HG03354 (cell line): ENCODE measurements at regions not wholly inside any gene's neighbourhood (a gene's known extent, or its start where the extent isn't known, plus 50 kb on each side); places are given as distances from the start of the nearest gene placed in this dataset.
"Not testable (repeated sequence)": the region's sequence is repeated elsewhere in the genome, so short reads cannot be mapped to it uniquely, and the experiment has no call there.

Source experiments
- ATAC-seq: cut with Tn5 transposase; IDR thresholded peaks from one replicate; pipeline ENCODE4 v1.9.1; 2021; ENCODE audit warnings: mild to moderate bottlenecking; ENCODE audit not compliant: unreplicated experiment, poor library complexity, severe bottlenecking

- no peak for ATAC-seq
These were observed 823.0 kb downstream of the FAT4 start for GRCh38 chr4:126137782-126138170.

GRCh38 chr4:126144543-126145237, 829.9 kb downstream of the FAT4 start:
- ATAC-seq = no peak

DNA sequence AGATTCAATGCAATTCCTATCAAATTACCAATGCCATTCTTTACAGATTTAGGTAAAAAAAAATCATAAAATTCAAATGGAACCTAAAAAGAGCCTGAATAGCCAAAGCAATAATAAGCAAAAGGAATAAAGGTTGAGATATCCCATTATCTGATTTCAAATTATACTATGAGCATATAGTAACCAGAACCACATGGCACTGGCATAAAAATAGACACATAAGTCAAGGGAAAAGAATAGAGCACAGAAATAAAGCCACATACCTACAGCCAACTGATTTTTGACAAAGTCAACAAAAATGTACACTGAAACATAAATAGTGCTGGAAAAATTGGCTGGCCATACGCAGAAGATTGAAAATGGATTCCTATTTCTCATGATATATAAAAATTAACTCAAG, 853.7 kb downstream of the FAT4 start:
- no peak for ATAC-seq

DNA sequence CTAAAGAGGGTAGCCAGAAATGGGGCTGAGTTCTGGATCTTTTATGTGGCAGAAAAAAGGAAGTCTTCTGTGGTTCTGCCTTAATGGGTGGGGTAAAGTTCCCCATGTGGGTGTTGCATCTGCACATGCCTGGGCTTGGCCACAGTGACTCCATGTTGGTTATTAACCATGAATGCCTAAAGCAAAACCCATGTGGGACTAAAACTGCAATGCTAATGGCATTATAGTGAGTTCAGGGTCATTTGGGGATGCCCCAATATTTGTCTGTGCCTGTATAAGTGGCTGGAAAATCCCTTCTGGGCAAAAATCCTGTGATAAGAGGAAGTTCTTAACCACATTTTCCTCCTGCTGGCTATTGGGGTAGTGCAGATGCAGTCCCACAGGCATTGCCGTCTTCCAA, 857.4 kb downstream of the FAT4 start:
- no peak for ATAC-seq

- ATAC-seq = no peak
These were observed 859.9 kb downstream of the FAT4 start for GRCh38 chr4:126174627-126175026.

- no peak for ATAC-seq
These were observed 865.9 kb downstream of the FAT4 start for GRCh38 chr4:126180642-126181041.

GRCh38 chr4:126182336-126182735, 867.6 kb downstream of the FAT4 start:
- no peak for ATAC-seq

DNA sequence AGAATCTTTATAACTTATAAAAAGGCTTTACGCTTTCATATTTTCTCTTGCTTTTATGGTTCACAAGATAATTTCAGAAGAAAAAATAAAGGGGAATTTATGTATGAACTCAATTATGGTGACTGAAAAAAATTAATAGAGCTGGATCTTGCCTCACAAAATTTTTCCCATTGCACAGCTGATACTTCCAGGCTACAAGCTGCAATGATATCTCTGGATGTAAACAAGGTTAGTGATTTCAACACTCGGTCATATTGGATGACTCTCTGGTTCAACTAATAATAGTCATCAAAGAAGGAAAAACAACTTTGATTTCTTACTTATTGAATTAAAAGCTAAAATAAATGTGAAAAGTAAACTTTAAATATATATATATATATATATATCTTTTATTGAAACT, 868.0 kb downstream of the FAT4 start:
- no peak for ATAC-seq

DNA sequence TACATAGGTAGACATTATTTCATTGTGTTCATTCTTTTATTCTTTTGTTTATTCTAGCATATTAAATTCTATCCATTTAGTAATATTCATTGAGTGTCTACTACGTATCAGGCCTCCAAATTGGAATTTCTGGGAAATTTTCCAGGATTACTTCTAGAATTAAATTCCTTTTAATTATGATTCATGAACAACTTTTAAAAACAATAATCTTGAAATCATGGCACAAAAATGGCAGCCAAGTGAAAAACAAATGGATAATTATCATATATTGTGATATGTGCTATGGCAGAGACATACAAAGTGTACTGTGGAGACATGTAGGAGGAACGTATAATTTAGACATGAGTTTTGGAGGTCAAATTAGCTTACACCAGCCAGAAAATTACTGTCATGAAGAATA, 868.5 kb downstream of the FAT4 start:
- no peak for ATAC-seq

DNA sequence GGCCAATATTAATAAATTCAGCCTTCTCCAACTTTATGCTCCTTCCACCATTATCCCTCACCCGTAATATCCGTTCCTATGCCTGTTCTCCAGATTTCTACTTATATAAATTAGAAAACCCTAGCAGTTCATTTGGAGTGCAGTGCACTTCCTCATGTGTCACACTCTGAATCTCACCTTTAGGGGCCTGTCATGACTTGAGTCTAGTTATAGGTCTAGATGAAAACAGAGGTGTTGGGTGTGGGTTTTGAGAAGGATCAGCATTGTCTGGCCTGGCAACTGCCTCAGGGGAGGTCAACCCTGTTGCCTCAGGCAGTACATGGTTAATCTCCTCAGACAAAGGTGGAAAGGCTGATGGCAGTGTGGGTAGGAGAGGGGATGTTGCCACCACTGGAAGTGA, 876.8 kb downstream of the FAT4 start:
- ATAC-seq = no peak

GRCh38 chr4:126192506-126192905, 877.8 kb downstream of the FAT4 start:
- no peak for ATAC-seq

GRCh38 chr4:126201251-126202138, 886.7 kb downstream of the FAT4 start:
- not testable (repeated sequence) for ATAC-seq

DNA sequence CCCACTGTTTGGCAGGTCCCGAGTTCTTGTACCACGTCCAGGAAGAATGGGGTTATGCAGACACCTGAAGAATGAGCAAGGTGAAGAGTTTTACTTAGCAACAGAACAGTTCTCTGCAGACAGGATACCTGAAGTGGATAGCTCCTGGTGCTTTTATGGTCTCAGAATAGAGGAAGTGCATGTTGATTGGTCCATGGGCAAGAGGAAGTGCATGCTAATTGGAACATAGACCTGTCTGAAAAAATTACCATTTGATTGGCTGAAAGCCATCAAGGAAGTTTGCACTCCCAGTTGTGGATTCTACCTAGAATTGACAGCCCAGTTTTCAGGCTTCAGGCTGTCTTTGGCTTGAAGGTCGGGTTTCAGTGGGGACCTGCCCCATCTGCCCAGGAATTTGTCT, 887.5 kb downstream of the FAT4 start:
- ATAC-seq = no peak

DNA sequence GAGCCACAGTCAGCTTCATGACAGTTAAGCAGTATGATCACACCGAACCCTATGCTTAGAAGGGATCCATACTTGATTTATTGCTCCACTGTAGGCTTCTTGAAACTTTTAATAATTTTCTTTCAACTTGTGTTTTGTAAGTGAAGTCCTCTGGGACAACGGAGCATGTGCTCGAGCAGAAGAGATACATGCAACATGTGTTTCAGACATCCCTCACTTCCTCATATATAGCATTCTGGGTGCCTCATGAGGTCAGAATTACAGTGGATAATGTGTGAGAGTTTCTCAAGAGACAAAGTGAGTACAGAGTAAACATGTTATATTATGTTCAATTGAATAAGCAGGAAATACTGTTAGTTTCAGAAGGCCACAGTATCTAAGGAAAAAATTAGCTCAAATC, 893.2 kb downstream of the FAT4 start:
- ATAC-seq = no peak

- ATAC-seq = no peak
These were observed 894.4 kb downstream of the FAT4 start for GRCh38 chr4:126209147-126209546.

DNA sequence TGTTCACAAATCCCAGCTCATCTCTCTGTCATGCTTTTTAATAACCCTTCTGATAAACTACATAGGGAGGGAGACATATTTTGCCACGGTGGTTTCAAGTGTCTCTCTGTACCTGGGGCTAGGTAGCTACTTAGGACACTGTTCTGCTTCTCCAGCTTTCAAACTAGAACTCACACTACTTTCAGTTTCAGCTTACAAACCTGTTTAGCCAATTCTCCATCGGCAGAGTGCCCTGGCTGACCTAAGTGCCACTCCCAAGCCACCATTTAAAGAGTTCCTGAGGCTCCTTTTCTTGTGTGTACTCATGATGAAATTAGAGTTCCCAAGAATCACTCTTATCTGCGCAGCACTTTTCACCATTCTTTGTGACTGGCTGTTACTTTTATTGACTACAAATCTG, 899.2 kb downstream of the FAT4 start:
- no peak for ATAC-seq

GRCh38 chr4:126215759-126216158, 901.0 kb downstream of the FAT4 start:
- no peak for ATAC-seq

- no peak for ATAC-seq
These were observed 901.9 kb downstream of the FAT4 start for GRCh38 chr4:126216611-126217010.

GRCh38 chr4:126221282-126221681, 906.5 kb downstream of the FAT4 start:
- ATAC-seq = no peak

DNA sequence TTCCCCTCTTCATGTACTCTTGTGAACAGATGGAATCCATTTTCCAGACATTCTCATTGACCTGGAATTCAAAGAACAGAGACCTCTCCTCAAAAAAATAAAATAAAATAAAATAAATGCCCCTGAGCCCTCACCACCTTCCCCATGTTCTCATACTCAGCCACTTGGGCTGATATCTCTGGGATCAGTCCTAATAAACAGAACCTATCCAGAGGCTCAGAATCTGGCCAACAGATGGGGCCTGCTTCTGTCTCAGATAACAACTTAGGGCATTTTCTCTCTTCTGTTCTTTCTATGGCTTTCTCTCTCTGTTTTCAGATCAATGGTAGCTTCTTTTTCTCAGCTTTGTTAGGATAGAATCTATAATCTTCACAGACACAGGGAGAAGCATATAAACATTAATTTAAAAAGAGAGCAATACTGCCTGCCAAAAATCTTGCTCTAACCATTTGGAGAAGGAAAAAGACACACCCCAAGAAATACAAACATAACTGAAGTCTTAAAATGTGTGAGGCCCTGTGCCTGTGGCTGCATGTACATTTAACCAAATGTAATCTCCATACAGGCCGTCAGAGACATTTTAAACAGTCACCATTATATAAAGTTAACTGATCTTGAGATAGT, 907.1 kb downstream of the FAT4 start:
- no peak for ATAC-seq
